Activated CD4-positive, alpha-beta memory T cell treated with anti-CD3 and anti-CD28 coated beads, Interleukin-2, amount 10 ng/mL, durations not matched to agents 7 days and 5 days (primary cell): ENCODE measurements at regions not wholly inside any gene's neighbourhood (a gene's known extent, or its start where the extent isn't known, plus 50 kb on each side); places are given as distances from the start of the nearest gene placed in this dataset.

Source experiments
- CTCF ChIA-PET: fragments of 350-600 bp; sonication (Branson Sonifier 250); formaldehyde crosslinking; loops from one replicate; lab custom pipeline; 2021; ENCODE audit warnings: antibody characterized with exemption, inconsistent platforms; lab: Charles Lee
- POLR2A ChIA-PET: fragments of 350-600 bp; sonication (Branson Sonifier 250); formaldehyde crosslinking; loops from one replicate; lab custom pipeline; 2021; ENCODE audit warnings: antibody characterized with exemption; lab: Charles Lee
- DNase-seq: peaks from one replicate; pipeline ENCODE4 v3.0.0-alpha.2; 2020
- H3K27ac Mint-ChIP-seq: one replicate; pipeline ENCODE4 v1.8.0; 2021; ENCODE audit warnings: mild to moderate bottlenecking, mixed read lengths
- H3K27me3 Mint-ChIP-seq: one replicate; pipeline ENCODE4 v1.8.0; 2021; ENCODE audit warnings: mixed read lengths
- H3K36me3 Mint-ChIP-seq: one replicate; pipeline ENCODE4 v1.8.0; 2021; ENCODE audit warnings: low read depth, mixed read lengths
- H3K4me1 Mint-ChIP-seq: one replicate; pipeline ENCODE4 v1.8.0; 2021; ENCODE audit warnings: mixed read lengths
- H3K4me3 Mint-ChIP-seq: one replicate; pipeline ENCODE4 v1.8.0; 2021; ENCODE audit warnings: mild to moderate bottlenecking, mixed read lengths
- H3K9me3 Mint-ChIP-seq: one replicate; pipeline ENCODE4 v1.8.0; 2021; ENCODE audit warnings: mixed read lengths

GRCh38 chr5:58403822-58404433, 56.0 kb downstream of the PLK2 start:
- H3K4me3 Mint-ChIP-seq = no peak overlapping the region
- no peak for DNase-seq
- H3K36me3 Mint-ChIP-seq = no peaks in the 10 kb centered on the region
- ChIA-PET POLR2A (no interaction called here), CTCF (no interaction called here)
- H3K27me3 Mint-ChIP-seq = peaks cover 4% of the 10 kb centered on the region
- no peak overlapping the region for H3K27ac Mint-ChIP-seq
- H3K9me3 Mint-ChIP-seq = no peaks in the 10 kb centered on the region
- no peaks in the 10 kb centered on the region for H3K4me1 Mint-ChIP-seq

GRCh38 chr5:58401701-58402100, 58.2 kb downstream of the PLK2 start:
- H3K9me3 Mint-ChIP-seq = no peaks in the 10 kb centered on the region
- H3K36me3 Mint-ChIP-seq = no peaks in the 10 kb centered on the region
- no peak overlapping the region for H3K4me3 Mint-ChIP-seq
- DNase-seq = no peak
- no peak overlapping the region for H3K27ac Mint-ChIP-seq
- ChIA-PET CTCF (no interaction called here), POLR2A (no interaction called here)
- H3K4me1 Mint-ChIP-seq = no peaks in the 10 kb centered on the region
- peaks cover 1% of the 10 kb centered on the region for H3K27me3 Mint-ChIP-seq

- H3K9me3 Mint-ChIP-seq = no peaks in the 10 kb centered on the region
- H3K4me1 Mint-ChIP-seq = no peaks in the 10 kb centered on the region
- peaks cover under 1% of the 10 kb centered on the region for H3K27me3 Mint-ChIP-seq
- DNase-seq = no peak
- POLR2A ChIA-PET = no interaction called here
- CTCF ChIA-PET = no interaction called here
- H3K36me3 Mint-ChIP-seq = no peaks in the 10 kb centered on the region
- H3K27ac Mint-ChIP-seq = no peak overlapping the region
- no peak overlapping the region for H3K4me3 Mint-ChIP-seq
These were observed 59.1 kb downstream of the PLK2 start for GRCh38 chr5:58400737-58401136.

- Mint-ChIP-seq H3K27me3 (no peaks in the 10 kb centered on the region), H3K27ac (no peak overlapping the region), H3K9me3 (no peaks in the 10 kb centered on the region), H3K4me3 (no peak overlapping the region), H3K36me3 (no peaks in the 10 kb centered on the region), H3K4me1 (no peaks in the 10 kb centered on the region)
- no peak for DNase-seq
- POLR2A ChIA-PET = no interaction called here
- CTCF ChIA-PET = no interaction called here
These were observed 59.9 kb downstream of the PLK2 start for GRCh38 chr5:58399951-58400350.

- Mint-ChIP-seq H3K4me3 (no peak overlapping the region), H3K4me1 (no peaks in the 10 kb centered on the region), H3K36me3 (no peaks in the 10 kb centered on the region), H3K27ac (no peak overlapping the region), H3K9me3 (no peaks in the 10 kb centered on the region), H3K27me3 (peaks cover 8% of the 10 kb centered on the region)
- CTCF ChIA-PET = no interaction called here
- no peak for DNase-seq
- POLR2A ChIA-PET = no interaction called here
These were observed 65.5 kb downstream of the PLK2 start for GRCh38 chr5:58394339-58394738.

- no peaks in the 10 kb centered on the region for H3K4me1 Mint-ChIP-seq
- no peak for DNase-seq
- H3K4me3 Mint-ChIP-seq = no peak overlapping the region
- no peaks in the 10 kb centered on the region for H3K36me3 Mint-ChIP-seq
- CTCF ChIA-PET = no interaction called here
- no peaks in the 10 kb centered on the region for H3K9me3 Mint-ChIP-seq
- H3K27me3 Mint-ChIP-seq = peaks cover 8% of the 10 kb centered on the region
- H3K27ac Mint-ChIP-seq = no peak overlapping the region
- POLR2A ChIA-PET = no interaction called here
These were observed 66.2 kb downstream of the PLK2 start for GRCh38 chr5:58393716-58394115.

- no peaks in the 10 kb centered on the region for H3K36me3 Mint-ChIP-seq
- ChIA-PET CTCF (no interaction called here), POLR2A (no interaction called here)
- no peak for DNase-seq
- H3K9me3 Mint-ChIP-seq = no peaks in the 10 kb centered on the region
- H3K4me3 Mint-ChIP-seq = no peak overlapping the region
- no peak overlapping the region for H3K27ac Mint-ChIP-seq
- H3K4me1 Mint-ChIP-seq = no peaks in the 10 kb centered on the region
- H3K27me3 Mint-ChIP-seq = peaks cover 8% of the 10 kb centered on the region
These were observed 67.4 kb downstream of the PLK2 start for GRCh38 chr5:58392496-58392895.

GRCh38 chr5:58383448-58383847, 76.4 kb downstream of the PLK2 start:
- Mint-ChIP-seq H3K9me3 (peaks cover 4% of the 10 kb centered on the region), H3K36me3 (no peaks in the 10 kb centered on the region), H3K27ac (no peak overlapping the region), H3K4me1 (no peaks in the 10 kb centered on the region), H3K27me3 (no peaks in the 10 kb centered on the region), H3K4me3 (no peak overlapping the region)
- no peak for DNase-seq
- CTCF ChIA-PET = no interaction called here
- POLR2A ChIA-PET = no interaction called here

- Mint-ChIP-seq H3K27ac (no peak overlapping the region), H3K27me3 (no peaks in the 10 kb centered on the region), H3K9me3 (peaks cover 4% of the 10 kb centered on the region), H3K4me1 (no peaks in the 10 kb centered on the region), H3K36me3 (no peaks in the 10 kb centered on the region), H3K4me3 (no peak overlapping the region)
- CTCF ChIA-PET = no interaction called here
- POLR2A ChIA-PET = no interaction called here
- DNase-seq = no peak
These were observed 77.8 kb downstream of the PLK2 start for GRCh38 chr5:58382131-58382534.

GRCh38 chr5:58381566-58381965, 78.3 kb downstream of the PLK2 start:
- H3K4me1 Mint-ChIP-seq = no peaks in the 10 kb centered on the region
- H3K4me3 Mint-ChIP-seq = no peak overlapping the region
- no peaks in the 10 kb centered on the region for H3K27me3 Mint-ChIP-seq
- DNase-seq = no peak
- H3K27ac Mint-ChIP-seq = no peak overlapping the region
- H3K36me3 Mint-ChIP-seq = no peaks in the 10 kb centered on the region
- CTCF ChIA-PET = no interaction called here
- peaks cover 4% of the 10 kb centered on the region for H3K9me3 Mint-ChIP-seq
- POLR2A ChIA-PET = no interaction called here

- H3K4me1 Mint-ChIP-seq = no peaks in the 10 kb centered on the region
- POLR2A ChIA-PET = no interaction called here
These were observed 79.2 kb downstream of the PLK2 start for GRCh38 chr5:58380655-58381054.

GRCh38 chr5:58378613-58379390, 81.1 kb downstream of the PLK2 start:
- Mint-ChIP-seq H3K4me1 (no peaks in the 10 kb centered on the region), H3K9me3 (peaks cover 6% of the 10 kb centered on the region), H3K4me3 (no peak overlapping the region), H3K27ac (no peak overlapping the region), H3K36me3 (no peaks in the 10 kb centered on the region), H3K27me3 (no peaks in the 10 kb centered on the region)
- no peak for DNase-seq
- ChIA-PET POLR2A (no interaction called here), CTCF (no interaction called here)

More at GRCh38 chr5:58380655-58381054, 79.2 kb downstream of the PLK2 start:
- CTCF ChIA-PET = no interaction called here
- DNase-seq = no peak
- Mint-ChIP-seq H3K9me3 (peaks cover 6% of the 10 kb centered on the region), H3K36me3 (no peaks in the 10 kb centered on the region), H3K27ac (no peak overlapping the region), H3K4me3 (no peak overlapping the region), H3K27me3 (no peaks in the 10 kb centered on the region)

GRCh38 chr5:58370606-58371005, 89.3 kb downstream of the PLK2 start:
- peaks cover 2% of the 10 kb centered on the region for H3K9me3 Mint-ChIP-seq
- H3K4me1 Mint-ChIP-seq = no peaks in the 10 kb centered on the region
- DNase-seq = no peak

More at GRCh38 chr5:58370606-58371005, 89.3 kb downstream of the PLK2 start:
- H3K36me3 Mint-ChIP-seq = no peaks in the 10 kb centered on the region
- CTCF ChIA-PET = no interaction called here
- H3K4me3 Mint-ChIP-seq = no peak overlapping the region
- POLR2A ChIA-PET = no interaction called here
- no peaks in the 10 kb centered on the region for H3K27me3 Mint-ChIP-seq
- H3K27ac Mint-ChIP-seq = no peak overlapping the region
